Vagina (tissue), 2 donors: ENCODE measurements at regions not wholly inside any gene's neighbourhood (a gene's known extent, or its start where the extent isn't known, plus 50 kb on each side); places are given as distances from the start of the nearest gene placed in this dataset.
"Not testable (repeated sequence)": the region's sequence is repeated elsewhere in the genome, so short reads cannot be mapped to it uniquely, and the experiment has no call there.

Experiments used
- CTCF ChIP-seq, 3 experiments: fragments of 450-650 bp in 2 of 3; fragments of 200-600 bp in 1 of 3; sonication (generic) in 1 of 3; IDR thresholded peaks; one replicate each; pipeline ENCODE4 v1.5.1; 2017 to 2019; ENCODE audit warnings: antibody characterized with exemption in 3 of 3, mild to moderate bottlenecking in 2 of 3, moderate library complexity in 2 of 3
- POLR2A ChIP-seq, 2 donors: fragments of 450-650 bp; IDR thresholded peaks; one replicate each; pipeline ENCODE4 v1.6.1; 2017; ENCODE audit warnings: antibody characterized with exemption in 2 of 2, mild to moderate bottlenecking in 2 of 2, moderate library complexity in 2 of 2
- POLR2AphosphoS5 ChIP-seq, 2 donors: sonication (generic); formaldehyde crosslinking; IDR thresholded peaks; one replicate each; pipeline ENCODE4 v1.9.0; 2017; ENCODE audit warnings: antibody characterized with exemption in 2 of 2, mild to moderate bottlenecking in 2 of 2, low read depth in 1 of 2; ENCODE audit not compliant: insufficient read depth in 1 of 2

GRCh38 chr14:98921306-98921705 lies 350.7 kb downstream of the BCL11B start:
- TF ChIP-seq CTCF (IDR thresholded peaks at IDR 0.05); POLR2A (IDR thresholded peaks at IDR 0.05); POLR2AphosphoS5 (IDR thresholded peaks at IDR 0.05; ENCODE audit: insufficient read depth in 1 of 2, low read depth in 1 of 2): not testable (repeated sequence)
